Body of pancreas (tissue), 4 donors: ENCODE measurements at regions not wholly inside any gene's neighbourhood (a gene's known extent, or its start where the extent isn't known, plus 50 kb on each side); places are given as distances from the start of the nearest gene placed in this dataset.

ENCODE experiments used
- ATAC-seq: fragments of 150-250 bp; one replicate; pipeline ENCODE4 v1.9.1; 2016
- DNase-seq, 4 donors: peaks; one replicate each; pipeline ENCODE4 v3.0.0-alpha.2; 2019
- H3K27ac ChIP-seq, 4 donors: fragments of 200-600 bp; sonication (generic); 1 replicate in 3 of 4; 2 replicates in 1 of 4; pipeline versions ENCODE4 v1.5.1 to v1.6.1; 2016 to 2019; ENCODE audit warnings: mild to moderate bottlenecking in 1 of 4, mixed read lengths in 1 of 4, moderate library complexity in 1 of 4
- H3K27me3 ChIP-seq, 2 donors: fragments of 200-600 bp; sonication (generic); one replicate each; pipeline ENCODE4 v1.6.0; 2016; ENCODE audit warnings: mild to moderate bottlenecking in 1 of 2
- H3K36me3 ChIP-seq, 2 donors: fragments of 200-600 bp; sonication (generic); replicated peaks in 1 of 2; 2 replicates each; pipeline ENCODE4 v1.5.1; 2016; ENCODE audit warnings: low read depth in 2 of 2; ENCODE audit not compliant: insufficient read depth in 1 of 2
- H3K4me1 ChIP-seq: fragments of 200-600 bp; sonication (generic); one replicate; pipeline ENCODE4 v1.6.0; 2016
- H3K4me3 ChIP-seq, 2 donors: fragments of 200-600 bp; sonication (generic); 1 replicate in 1 of 2; 2 replicates in 1 of 2; pipeline ENCODE4 v1.5.1; 2016 to 2019
- H3K9me3 ChIP-seq, 3 donors: fragments of 200-600 bp; sonication (generic); 1 replicate in 2 of 3; 2 replicates in 1 of 3; pipeline ENCODE4 v1.5.1; 2016
- CTCF ChIP-seq, 7 experiments: fragments of 450-650 bp in 4 of 7; fragments of 200-600 bp in 3 of 7; sonication (generic) in 3 of 7; IDR thresholded peaks; one replicate each; pipeline ENCODE4 v1.5.1; 2016 to 2019; ENCODE audit warnings: antibody characterized with exemption in 7 of 7
- POLR2A ChIP-seq, 3 donors: fragments of 450-650 bp; IDR thresholded peaks; one replicate each; pipeline ENCODE4 v1.6.1; 2016; ENCODE audit warnings: antibody characterized with exemption in 3 of 3, mild to moderate bottlenecking in 2 of 3
- WGBS, 2 donors: methylation state at CpG; one replicate each; pipeline ENCODE4 v1.1.5; 2017; 5-methylcytosine and 5-hydroxymethylcytosine counted together
- intact Hi-C: fragments of 100-400 bp; cut with DNase I; formaldehyde crosslinking; loops from one replicate; pipeline ENCODE4 v1.15.1; 2023

DNA sequence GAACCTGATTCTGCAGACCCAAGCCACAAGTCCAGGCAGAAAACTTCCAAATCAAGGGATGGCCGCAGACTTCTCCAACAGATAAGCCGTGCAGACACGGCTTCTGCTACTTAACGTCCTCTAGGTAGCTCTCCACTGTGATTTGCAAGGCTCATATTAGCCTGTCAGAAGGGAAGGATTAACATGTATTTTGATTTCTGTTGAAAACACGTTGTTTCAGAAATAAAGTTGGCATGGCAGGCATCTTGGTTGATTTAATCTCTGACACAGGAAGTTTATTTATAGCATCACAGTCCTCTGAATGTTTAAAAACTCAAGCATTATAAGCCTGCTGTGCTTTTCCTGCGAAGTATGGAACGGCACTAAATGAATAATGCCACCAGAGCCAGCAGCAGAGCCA, 166.8 kb upstream of the TOX3 start:
- no peak overlapping the region for H3K27ac ChIP-seq
- no peaks in the 10 kb centered on the region for H3K9me3 ChIP-seq
- no peaks in the 10 kb centered on the region for H3K36me3 ChIP-seq
- WGBS, 2 donors, result 54 to 57% methylated on average over 7 of the region's 7 CpGs
- DNase-seq (no peak), ATAC-seq (no peak)
- no peak overlapping the region for H3K4me3 ChIP-seq
- H3K4me1 ChIP-seq, result no peaks in the 10 kb centered on the region
- H3K27me3 ChIP-seq, result no peaks in the 10 kb centered on the region
- TF ChIP-seq CTCF (IDR thresholded peaks at IDR 0.05) (no peak), POLR2A (IDR thresholded peaks at IDR 0.05) (no peak)
- intact Hi-C loops, result no loop called here

DNA sequence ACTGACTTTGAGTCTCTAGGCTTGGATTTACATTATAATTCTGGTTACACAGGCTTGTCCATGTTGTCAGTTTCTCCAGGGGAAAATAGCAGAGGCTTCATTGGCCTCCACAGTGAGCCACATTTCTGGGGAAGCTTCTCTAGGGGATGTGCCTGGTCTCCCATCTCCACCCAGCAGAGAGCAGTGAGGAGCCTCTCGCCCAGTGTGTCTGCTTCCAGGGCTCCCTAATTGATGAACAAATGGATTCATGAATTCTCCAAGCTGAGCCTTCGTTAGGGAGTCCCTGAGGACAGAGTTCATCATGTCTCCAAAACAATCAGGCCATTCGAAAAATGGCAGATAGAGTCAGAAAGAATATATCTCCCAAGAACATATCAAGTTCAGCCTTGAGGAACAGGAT, 162.4 kb upstream of the TOX3 start:
- Histone ChIP-seq H3K4me1 (no peaks in the 10 kb centered on the region), H3K27ac (no peak overlapping the region), H3K27me3 (no peaks in the 10 kb centered on the region), H3K4me3 (no peak overlapping the region), H3K36me3 (no peaks in the 10 kb centered on the region), H3K9me3 (no peaks in the 10 kb centered on the region)
- DNase-seq (no peak), ATAC-seq (no peak)
- 46 to 53% methylated on average over 3 of the region's 3 CpGs for WGBS, 2 donors
- TF ChIP-seq CTCF (IDR thresholded peaks at IDR 0.05), result no peak
- no peak for TF ChIP-seq POLR2A (IDR thresholded peaks at IDR 0.05)
- intact Hi-C loops, result no loop called here

DNA sequence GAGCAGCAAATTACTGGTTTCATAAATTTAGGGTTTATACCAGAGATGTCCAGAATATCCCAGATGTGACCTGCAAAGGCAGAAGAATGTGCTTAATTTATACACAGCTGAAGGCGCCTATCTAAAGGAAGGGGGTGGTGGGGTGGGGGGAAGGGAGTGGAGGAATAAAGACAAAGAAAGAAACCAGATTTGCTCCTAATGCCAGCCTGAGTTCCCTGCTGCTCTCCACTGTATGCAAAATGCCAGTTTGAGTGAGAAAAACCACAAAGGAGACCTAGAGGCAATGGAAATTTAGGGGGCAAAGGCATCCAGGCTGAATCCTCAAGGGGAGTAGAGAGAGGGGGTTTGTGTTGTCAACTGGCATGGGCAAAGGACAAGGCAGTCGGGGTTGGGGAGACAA, 161.5 kb upstream of the TOX3 start:
- Histone ChIP-seq H3K27me3 (no peaks in the 10 kb centered on the region), H3K4me1 (no peaks in the 10 kb centered on the region), H3K4me3 (no peak overlapping the region), H3K27ac (no peak overlapping the region), H3K36me3 (no peaks in the 10 kb centered on the region), H3K9me3 (no peaks in the 10 kb centered on the region)
- no peak for TF ChIP-seq POLR2A (IDR thresholded peaks at IDR 0.05)
- TF ChIP-seq CTCF (IDR thresholded peaks at IDR 0.05), result no peak
- DNase-seq, result no peak
- WGBS, 2 donors, result 55 to 68% methylated on average over 2 of the region's 2 CpGs
- intact Hi-C loops, result no loop called here
- ATAC-seq, result no peak

DNA sequence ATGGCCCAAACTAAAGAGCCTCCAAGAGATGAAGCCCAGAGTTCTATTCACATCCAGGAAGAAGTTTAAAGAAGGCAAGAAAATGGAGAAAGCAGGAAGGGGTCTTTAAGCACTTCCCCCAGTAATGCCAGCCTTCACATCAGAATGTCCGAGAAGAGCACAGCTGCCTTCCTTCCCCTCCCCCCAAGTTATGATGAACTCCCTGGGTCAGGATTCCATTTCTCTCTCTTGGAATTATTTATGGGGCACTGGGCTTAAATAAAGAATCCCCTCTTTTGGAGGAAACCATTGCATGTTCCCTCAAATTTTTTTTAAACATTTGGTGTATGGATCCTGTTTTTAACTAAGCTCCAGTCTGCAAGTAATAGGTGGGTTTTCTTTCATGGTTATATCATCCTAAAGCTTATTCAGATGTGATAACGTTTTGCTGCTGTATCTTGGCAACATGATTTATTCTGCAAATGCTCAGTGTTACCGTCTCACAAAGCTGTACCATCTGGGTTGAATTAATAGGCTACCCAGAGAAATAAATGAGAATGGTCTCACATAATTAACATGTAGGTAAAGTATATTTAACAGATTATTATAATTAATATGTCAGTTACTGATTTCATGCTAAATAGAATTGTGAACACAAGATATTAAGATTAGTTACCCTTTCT, 160.9 kb upstream of the TOX3 start:
- intact Hi-C loops, result no loop called here
- no peak overlapping the region for H3K4me3 ChIP-seq
- no peaks in the 10 kb centered on the region for H3K36me3 ChIP-seq
- WGBS, 2 donors, result 42 to 50% methylated on average over 3 of the region's 3 CpGs
- no peak for TF ChIP-seq POLR2A (IDR thresholded peaks at IDR 0.05)
- no peak for TF ChIP-seq CTCF (IDR thresholded peaks at IDR 0.05)
- no peak for ATAC-seq
- no peak overlapping the region for H3K27ac ChIP-seq
- H3K4me1 ChIP-seq, result no peaks in the 10 kb centered on the region
- no peaks in the 10 kb centered on the region for H3K9me3 ChIP-seq
- no peaks in the 10 kb centered on the region for H3K27me3 ChIP-seq
- no peak for DNase-seq

GRCh38 chr16:52705122-52705521, 158.2 kb upstream of the TOX3 start:
- no peaks in the 10 kb centered on the region for H3K4me1 ChIP-seq
- 60 to 69% methylated on average over 5 of the region's 5 CpGs for WGBS, 2 donors
- no peaks in the 10 kb centered on the region for H3K9me3 ChIP-seq

More at GRCh38 chr16:52705122-52705521, 158.2 kb upstream of the TOX3 start:
- DNase-seq (no peak), ATAC-seq (no peak)
- intact Hi-C loops, result no loop called here
- Histone ChIP-seq H3K27me3 (no peaks in the 10 kb centered on the region), H3K4me3 (no peak overlapping the region), H3K36me3 (no peaks in the 10 kb centered on the region), H3K27ac (no peak overlapping the region)
- TF ChIP-seq CTCF (IDR thresholded peaks at IDR 0.05) (no peak), POLR2A (IDR thresholded peaks at IDR 0.05) (no peak)
